H1 (cell line): ENCODE measurements at regions not wholly inside any gene's neighbourhood (a gene's known extent, or its start where the extent isn't known, plus 50 kb on each side); places are given as distances from the start of the nearest gene placed in this dataset.

Source experiments
- BCL11A ChIP-seq, 2 experiments: IDR thresholded peaks; one replicate each; pipeline ENCODE4 v1.6.1; 2011; ENCODE audit warnings: low read depth in 2 of 2, low read length in 2 of 2, mild to moderate bottlenecking in 2 of 2
- EP300 ChIP-seq, 2 experiments: IDR thresholded peaks; 1 replicate in 1 of 2; 2 replicates in 1 of 2; pipeline ENCODE4 v1.6.1; 2011 to 2012; ENCODE audit warnings: low read depth in 2 of 2, low read length in 2 of 2, mild to moderate bottlenecking in 2 of 2, borderline replicate concordance in 1 of 2, inconsistent platforms in 1 of 2, moderate library complexity in 1 of 2
- GABPA ChIP-seq: IDR thresholded peaks from 2 replicates; pipeline ENCODE4 v1.6.1; 2011; ENCODE audit warnings: mild to moderate bottlenecking, low read length, moderate library complexity, borderline replicate concordance; ENCODE audit not compliant: insufficient read depth
- HDAC2 ChIP-seq, 2 experiments: fragments of 300-600 bp in 1 of 2; sonication (generic) in 1 of 2; IDR thresholded peaks; 2 replicates each; pipeline ENCODE4 v1.6.1; 2011 to 2012; ENCODE audit warnings: low read depth in 2 of 2, low read length in 2 of 2, mild to moderate bottlenecking in 2 of 2, moderate library complexity in 2 of 2, borderline replicate concordance in 1 of 2, inconsistent platforms in 1 of 2
- JUND ChIP-seq: IDR thresholded peaks from 2 replicates; pipeline ENCODE4 v1.6.1; 2011; ENCODE audit warnings: mild to moderate bottlenecking, improper control_type of control experiment, low read length
- POLR2A ChIP-seq, 2 experiments: IDR thresholded peaks; 1 replicate in 1 of 2; 2 replicates in 1 of 2; pipeline ENCODE4 v1.6.1; 2011; ENCODE audit warnings: low read depth in 2 of 2, low read length in 2 of 2, mild to moderate bottlenecking in 2 of 2; ENCODE audit errors: control extremely low read depth in 1 of 2
- POU5F1 ChIP-seq: IDR thresholded peaks from 2 replicates; pipeline ENCODE4 v1.6.1; 2011; ENCODE audit warnings: low read depth, mild to moderate bottlenecking, low read length, moderate library complexity
- TF ChIP-seq, protein P1 (sequence below), 3 experiments: IDR thresholded peaks; 1 replicate in 2 of 3; 2 replicates in 1 of 3; pipeline versions ENCODE4 v1.5.1 to v1.6.1; 2011; ENCODE audit warnings: low read length in 3 of 3, mild to moderate bottlenecking in 3 of 3, inconsistent platforms in 2 of 3, low read depth in 1 of 3, moderate library complexity in 1 of 3; ENCODE audit not compliant: insufficient read depth in 1 of 3; ENCODE audit errors: control extremely low read depth in 1 of 3

GRCh38 chr2:156797832-156798231 lies 361.7 kb downstream of the GPD2 start:
- no peak for TF ChIP-seq EP300 (IDR thresholded peaks at IDR 0.05; ENCODE audit: borderline replicate concordance in 1 of 2, low read depth in 2 of 2, low read length in 2 of 2)
- TF ChIP-seq POLR2A (IDR thresholded peaks at IDR 0.05; ENCODE audit: control extremely low read depth in 1 of 2, low read depth in 2 of 2, low read length in 2 of 2) = no peak
- no peak for TF ChIP-seq BCL11A (IDR thresholded peaks at IDR 0.05; ENCODE audit: low read depth in 2 of 2, low read length in 2 of 2)
- no peak for TF ChIP-seq GABPA
- TF ChIP-seq, protein P1, sequence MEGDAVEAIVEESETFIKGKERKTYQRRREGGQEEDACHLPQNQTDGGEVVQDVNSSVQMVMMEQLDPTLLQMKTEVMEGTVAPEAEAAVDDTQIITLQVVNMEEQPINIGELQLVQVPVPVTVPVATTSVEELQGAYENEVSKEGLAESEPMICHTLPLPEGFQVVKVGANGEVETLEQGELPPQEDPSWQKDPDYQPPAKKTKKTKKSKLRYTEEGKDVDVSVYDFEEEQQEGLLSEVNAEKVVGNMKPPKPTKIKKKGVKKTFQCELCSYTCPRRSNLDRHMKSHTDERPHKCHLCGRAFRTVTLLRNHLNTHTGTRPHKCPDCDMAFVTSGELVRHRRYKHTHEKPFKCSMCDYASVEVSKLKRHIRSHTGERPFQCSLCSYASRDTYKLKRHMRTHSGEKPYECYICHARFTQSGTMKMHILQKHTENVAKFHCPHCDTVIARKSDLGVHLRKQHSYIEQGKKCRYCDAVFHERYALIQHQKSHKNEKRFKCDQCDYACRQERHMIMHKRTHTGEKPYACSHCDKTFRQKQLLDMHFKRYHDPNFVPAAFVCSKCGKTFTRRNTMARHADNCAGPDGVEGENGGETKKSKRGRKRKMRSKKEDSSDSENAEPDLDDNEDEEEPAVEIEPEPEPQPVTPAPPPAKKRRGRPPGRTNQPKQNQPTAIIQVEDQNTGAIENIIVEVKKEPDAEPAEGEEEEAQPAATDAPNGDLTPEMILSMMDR (IDR thresholded peaks at IDR 0.05; ENCODE audit: control extremely low read depth in 1 of 3, insufficient read depth in 1 of 3, low read depth in 1 of 3, low read length in 3 of 3) = no peak
- TF ChIP-seq JUND = no peak
- no peak for TF ChIP-seq POU5F1
- TF ChIP-seq HDAC2 (IDR thresholded peaks at IDR 0.05; ENCODE audit: borderline replicate concordance in 1 of 2, low read depth in 2 of 2, low read length in 2 of 2) = no peak
